Erythroblast (primary cell): ENCODE measurements at regions not wholly inside any gene's neighbourhood (a gene's known extent, or its start where the extent isn't known, plus 50 kb on each side); places are given as distances from the start of the nearest gene placed in this dataset.

Source experiments
- DNase-seq, 2 experiments: peaks; one replicate each; lab custom pipeline; 2025; lab: John Stamatoyannopoulos, UW
- GATA1 ChIP-seq: IDR thresholded peaks from 2 replicates; pipeline ENCODE4 v1.6.1; 2011; ENCODE audit warnings: low read depth, mild to moderate bottlenecking, control low read depth, low read length, moderate library complexity
- POLR2A ChIP-seq: IDR thresholded peaks from 2 replicates; pipeline ENCODE4 v1.6.1; 2011; ENCODE audit warnings: mild to moderate bottlenecking, low read length

DNA sequence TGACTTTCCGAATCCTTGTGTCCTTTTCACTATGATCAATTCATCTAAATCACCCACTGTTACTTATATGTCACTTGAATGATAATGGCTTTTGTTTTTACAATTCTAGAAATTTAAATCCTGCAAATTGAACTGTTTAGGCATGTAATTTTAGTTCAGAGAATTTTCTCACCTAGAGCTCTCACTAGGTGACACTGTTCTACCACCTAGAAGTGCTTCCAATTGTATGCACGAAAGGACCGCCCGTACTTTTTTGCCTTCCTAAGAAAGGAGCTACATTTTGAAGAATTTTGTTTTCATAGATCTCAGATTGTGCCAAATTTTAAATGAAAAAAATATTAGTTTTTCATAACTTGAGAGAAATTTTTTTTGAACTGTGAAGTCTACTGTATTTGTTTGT is 481.6 kb upstream of the FSTL5 start:
- no peak for DNase-seq
- TF ChIP-seq GATA1, result no peak
- TF ChIP-seq POLR2A, result no peak

DNA sequence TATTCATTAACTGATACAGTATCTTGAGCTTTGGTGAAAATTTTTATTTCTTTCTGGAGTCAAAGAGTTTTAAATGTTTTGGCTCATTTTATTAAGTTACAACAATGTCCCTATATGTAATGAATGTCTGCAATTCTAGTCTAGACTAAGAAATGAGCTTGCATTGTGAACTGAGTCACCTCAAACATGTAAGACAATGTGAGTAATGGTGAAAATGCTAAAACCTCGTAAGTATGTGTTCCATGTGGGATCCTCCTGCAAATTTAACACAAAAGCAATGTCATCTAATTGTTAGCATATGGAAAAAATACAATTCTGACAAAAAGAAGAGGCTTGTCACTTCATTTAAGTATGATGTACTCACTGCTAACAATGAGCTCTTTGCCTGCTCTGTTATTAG is 480.5 kb upstream of the FSTL5 start:
- no peak for TF ChIP-seq GATA1
- no peak for TF ChIP-seq POLR2A
- DNase-seq, result no peak

DNA sequence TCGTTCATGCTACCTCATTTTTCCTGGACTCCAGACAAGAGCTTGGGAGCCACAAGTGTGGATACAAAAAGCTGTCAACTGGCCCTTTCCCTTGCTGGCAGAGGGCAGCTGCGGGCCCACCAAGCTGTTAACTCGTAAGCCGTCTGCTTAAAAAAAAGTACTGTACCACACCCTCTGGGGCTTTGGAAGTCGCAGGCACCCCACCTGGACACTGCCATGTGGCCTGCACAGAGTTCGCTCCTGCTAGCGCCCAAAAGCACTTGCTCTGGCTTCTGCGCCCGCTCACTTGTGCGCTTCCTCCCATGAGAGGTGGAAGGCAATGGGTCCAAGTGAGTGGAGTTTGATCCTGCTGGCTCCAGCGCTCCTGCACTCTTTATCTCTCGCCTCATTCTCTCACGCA is 476.4 kb upstream of the FSTL5 start:
- no peak for DNase-seq
- TF ChIP-seq POLR2A, result no peak
- TF ChIP-seq GATA1, result no peak

DNA sequence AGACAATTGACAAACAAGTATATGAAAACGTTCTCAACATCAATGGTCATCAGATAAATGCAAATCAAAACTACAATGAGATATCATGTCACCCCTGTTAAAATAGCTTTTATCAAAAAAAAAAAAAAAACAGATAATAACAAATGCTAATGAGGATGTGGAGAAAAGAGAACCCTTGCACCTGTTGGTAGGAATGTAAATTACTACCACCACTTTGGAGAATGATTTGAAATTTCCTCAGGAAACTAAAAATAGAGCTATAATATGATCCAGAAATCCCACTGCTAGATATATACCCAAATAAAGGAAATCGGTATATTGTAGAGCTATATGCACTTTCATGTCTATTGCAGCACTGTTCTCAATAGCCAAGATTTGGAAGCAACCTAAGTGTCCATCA is 470.6 kb upstream of the FSTL5 start:
- DNase-seq, result no peak

DNA sequence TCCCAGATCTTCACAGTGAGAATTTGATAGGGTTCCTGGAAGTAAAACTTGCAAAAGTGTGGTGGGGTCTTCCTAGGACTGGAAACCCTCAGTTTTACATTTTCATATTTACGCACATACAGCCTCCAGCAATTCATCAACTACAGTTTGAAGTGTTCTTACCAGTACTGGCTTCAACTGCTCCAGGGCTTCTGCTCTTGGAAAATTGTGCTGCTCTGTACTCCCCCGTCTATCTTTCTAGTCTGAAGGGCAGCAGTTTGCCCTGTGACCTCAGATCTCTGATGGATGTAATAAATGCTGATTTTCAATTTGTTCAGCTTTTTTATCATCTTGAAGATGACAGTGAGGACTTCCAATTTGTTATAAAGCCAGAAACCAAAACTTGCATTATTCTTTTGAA is 458.9 kb upstream of the FSTL5 start:
- no peak for DNase-seq
- TF ChIP-seq POLR2A (no peak), GATA1 (no peak)

More for the DNA sequence above, 470.6 kb upstream of the FSTL5 start:
- TF ChIP-seq GATA1, result no peak
- no peak for TF ChIP-seq POLR2A

GRCh38 chr4:162610116-162610515 is 446.3 kb upstream of the FSTL5 start:
- DNase-seq, result no peak
- TF ChIP-seq POLR2A (no peak), GATA1 (no peak)

GRCh38 chr4:162586266-162586665 is 422.5 kb upstream of the FSTL5 start:
- TF ChIP-seq GATA1, result no peak
- TF ChIP-seq POLR2A, result no peak
- DNase-seq, result no peak

DNA sequence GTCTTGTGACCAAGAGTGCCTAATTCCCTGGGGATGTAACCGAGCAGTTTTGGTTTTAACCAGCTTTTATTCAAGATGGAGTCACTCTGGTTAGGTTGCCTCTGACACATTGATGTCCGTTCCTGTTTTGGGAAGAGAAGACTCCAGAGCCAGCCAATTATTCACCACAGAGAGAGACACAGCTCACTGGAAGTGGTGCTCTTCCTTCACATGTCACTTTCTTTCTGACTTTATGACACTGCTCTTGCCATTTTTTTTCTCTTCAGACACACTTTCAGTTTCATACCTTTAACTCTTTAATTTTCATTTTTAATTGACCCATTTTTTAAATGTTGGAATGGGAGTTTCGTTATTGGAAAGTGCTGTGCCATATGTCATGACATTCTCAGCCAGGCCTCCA is 418.4 kb upstream of the FSTL5 start:
- DNase-seq, result no peak
- TF ChIP-seq GATA1 (no peak), POLR2A (no peak)

- TF ChIP-seq GATA1 (no peak), POLR2A (no peak)
- DNase-seq, result no peak
Measured at GRCh38 chr4:162565730-162566129, 401.9 kb upstream of the FSTL5 start.

GRCh38 chr4:162560073-162560472 is 396.3 kb upstream of the FSTL5 start:
- no peak for DNase-seq
- no peak for TF ChIP-seq GATA1
- no peak for TF ChIP-seq POLR2A

DNA sequence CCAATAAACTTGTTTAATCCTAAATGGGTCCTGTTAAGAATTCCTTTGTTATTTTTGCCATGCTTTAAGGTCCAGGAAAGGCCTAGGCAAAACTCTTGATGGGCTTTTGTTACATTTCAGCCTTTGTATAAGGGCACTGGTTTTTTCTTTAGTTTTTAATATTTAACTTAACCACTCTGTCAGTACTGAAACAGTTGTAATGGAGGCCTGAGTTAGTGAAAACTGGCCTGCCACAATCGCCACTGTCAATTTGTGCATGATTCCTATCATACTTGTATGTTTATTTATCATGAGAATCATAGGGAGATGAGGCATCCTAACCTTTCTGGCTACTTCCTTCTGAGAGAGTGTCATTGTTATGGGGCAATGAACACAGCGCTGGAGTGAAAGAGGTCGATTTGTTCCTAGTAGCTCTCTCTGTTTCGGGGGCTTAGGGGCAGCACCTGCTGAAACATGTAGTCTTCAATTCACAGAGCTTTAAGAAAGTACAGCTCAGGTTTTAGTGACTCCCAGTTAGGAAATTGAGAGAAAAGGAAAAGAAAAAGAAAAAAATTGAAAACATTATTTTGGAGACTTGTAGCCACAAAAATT is 393.8 kb upstream of the FSTL5 start:
- TF ChIP-seq POLR2A, result no peak
- TF ChIP-seq GATA1, result no peak
- DNase-seq, result no peak

DNA sequence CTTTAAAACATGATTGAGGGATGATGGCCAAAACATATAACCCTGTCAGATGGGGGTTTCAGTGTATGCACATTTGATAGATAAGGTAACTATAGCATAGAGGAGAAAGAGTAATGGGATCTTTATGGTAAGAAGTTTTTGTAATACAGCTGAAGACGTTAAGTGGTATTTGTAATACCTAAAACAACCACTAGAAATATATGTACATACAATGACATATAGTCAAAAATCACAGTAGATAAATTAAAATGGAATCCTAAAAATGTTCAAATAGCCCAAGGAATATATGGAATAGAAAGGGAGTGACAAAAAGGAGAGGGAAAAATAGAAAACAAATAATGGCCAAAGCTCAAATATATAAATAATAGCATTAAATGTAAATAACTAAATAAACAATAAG is 371.3 kb upstream of the FSTL5 start:
- TF ChIP-seq GATA1, result no peak
- no peak for TF ChIP-seq POLR2A
- DNase-seq, result no peak

- no peak for DNase-seq
- TF ChIP-seq GATA1, result no peak
- no peak for TF ChIP-seq POLR2A
Measured at GRCh38 chr4:162523171-162523570, 359.4 kb upstream of the FSTL5 start.

GRCh38 chr4:162522724-162523123 is 358.9 kb upstream of the FSTL5 start:
- DNase-seq, result no peak
- no peak for TF ChIP-seq POLR2A
- TF ChIP-seq GATA1, result no peak

DNA sequence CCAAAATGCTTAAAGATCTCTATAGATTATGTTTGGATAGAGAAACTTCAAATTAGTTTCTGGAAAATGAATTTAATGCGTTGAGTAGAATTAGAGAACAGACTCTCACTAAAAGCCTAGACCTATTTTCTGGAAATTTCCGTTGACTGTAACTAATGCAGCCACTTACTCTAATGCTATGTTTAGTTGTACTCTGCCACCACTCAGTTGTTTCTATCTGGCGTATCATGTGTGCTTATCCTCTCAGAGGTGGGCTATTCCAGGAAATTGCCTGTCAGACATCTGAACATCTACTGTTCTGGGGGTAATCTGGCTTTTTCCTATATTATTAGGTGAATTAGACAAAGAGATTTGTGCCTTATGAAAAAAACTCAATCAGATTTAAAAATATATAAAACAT is 347.1 kb upstream of the FSTL5 start:
- DNase-seq, result no peak
- TF ChIP-seq GATA1 (no peak), POLR2A (no peak)
